Right lobe of liver (tissue), 4 donors: ENCODE measurements at regions not wholly inside any gene's neighbourhood (a gene's known extent, or its start where the extent isn't known, plus 50 kb on each side); places are given as distances from the start of the nearest gene placed in this dataset.

Experiments
- CTCF ChIP-seq, 4 donors: fragments of 200-600 bp in 3 of 4; fragments of 450-650 bp in 1 of 4; IDR thresholded peaks; one replicate each; pipeline versions ENCODE4 v1.5.1 to v1.8.0; 2016 to 2022; ENCODE audit warnings: antibody characterized with exemption in 4 of 4, mild to moderate bottlenecking in 2 of 4
- POLR2A ChIP-seq: fragments of 450-650 bp; IDR thresholded peaks from one replicate; pipeline ENCODE4 v1.6.1; 2017; ENCODE audit warnings: antibody characterized with exemption, mild to moderate bottlenecking
- donor health status: DM: no; HTN: no; CAD: no.
- donor health status: DM: no; HTN: no; CAD: no.
- donor health status: DM: no; HTN: yes; CAD: no.

- TF ChIP-seq CTCF (IDR thresholded peaks at IDR 0.05) (no peak), POLR2A (no peak)
Observed at GRCh38 chr16:86964796-86965241, 352.4 kb downstream of the C16orf95 start.
